Fibroblast of pulmonary artery (primary cell): ENCODE measurements at regions not wholly inside any gene's neighbourhood (a gene's known extent, or its start where the extent isn't known, plus 50 kb on each side); places are given as distances from the start of the nearest gene placed in this dataset.
"Not testable (repeated sequence)": the region's sequence is repeated elsewhere in the genome, so short reads cannot be mapped to it uniquely, and the experiment has no call there.

ENCODE experiments used
- DNase-seq: peaks from one replicate; pipeline ENCODE4 v3.0.0-alpha.2; 2010; ENCODE audit warnings: low read depth
- H3K4me3 ChIP-seq: replicated peaks from 2 replicates; pipeline ENCODE4 v1.5.1; 2011; ENCODE audit warnings: low read depth, mild to moderate bottlenecking, control low read depth, low read length, moderate library complexity
- TF ChIP-seq, protein P1 (sequence below): IDR thresholded peaks from 2 replicates; pipeline ENCODE4 v1.5.1; 2011; ENCODE audit warnings: mild to moderate bottlenecking, control low read depth, low read length, inconsistent platforms; ENCODE audit errors: missing control alignments

DNA sequence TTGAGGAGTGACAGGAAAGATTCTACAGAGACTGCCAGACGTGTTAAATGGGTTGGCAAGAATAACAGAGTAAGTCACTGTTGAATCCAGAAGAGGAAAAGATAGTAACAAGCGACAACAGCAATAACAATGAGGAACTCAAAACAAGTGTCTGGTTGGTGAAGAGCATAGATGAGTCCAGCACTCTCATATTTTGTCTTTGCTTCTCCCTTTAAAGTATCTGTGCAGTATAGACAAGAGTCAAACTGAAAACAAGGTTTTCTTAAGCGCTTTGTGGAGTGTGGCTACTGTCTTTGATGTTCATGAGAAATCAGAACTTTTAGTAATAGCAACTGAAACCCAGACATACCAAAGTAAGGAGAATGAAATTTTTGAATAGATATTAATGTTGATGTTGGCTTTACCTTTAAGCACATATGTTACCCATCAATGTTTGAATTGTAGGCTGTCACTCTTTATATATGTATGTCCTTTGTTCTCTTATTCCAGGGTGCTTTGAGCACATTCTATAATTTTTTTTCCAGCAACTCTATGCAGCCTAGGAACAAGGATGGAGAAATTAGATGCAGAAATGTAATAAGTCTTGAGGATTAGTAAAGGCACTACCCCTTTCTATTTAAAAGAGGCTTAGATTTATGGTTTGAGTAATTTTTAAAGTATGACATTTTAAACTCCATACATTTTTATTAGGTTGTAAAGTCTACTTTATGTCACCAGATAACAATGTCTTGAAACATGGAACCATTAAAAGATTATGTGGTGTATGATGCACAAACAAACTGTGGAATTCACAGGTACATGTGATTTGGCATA lies 185.5 kb downstream of the NFKBIZ start:
- TF ChIP-seq, protein P1, sequence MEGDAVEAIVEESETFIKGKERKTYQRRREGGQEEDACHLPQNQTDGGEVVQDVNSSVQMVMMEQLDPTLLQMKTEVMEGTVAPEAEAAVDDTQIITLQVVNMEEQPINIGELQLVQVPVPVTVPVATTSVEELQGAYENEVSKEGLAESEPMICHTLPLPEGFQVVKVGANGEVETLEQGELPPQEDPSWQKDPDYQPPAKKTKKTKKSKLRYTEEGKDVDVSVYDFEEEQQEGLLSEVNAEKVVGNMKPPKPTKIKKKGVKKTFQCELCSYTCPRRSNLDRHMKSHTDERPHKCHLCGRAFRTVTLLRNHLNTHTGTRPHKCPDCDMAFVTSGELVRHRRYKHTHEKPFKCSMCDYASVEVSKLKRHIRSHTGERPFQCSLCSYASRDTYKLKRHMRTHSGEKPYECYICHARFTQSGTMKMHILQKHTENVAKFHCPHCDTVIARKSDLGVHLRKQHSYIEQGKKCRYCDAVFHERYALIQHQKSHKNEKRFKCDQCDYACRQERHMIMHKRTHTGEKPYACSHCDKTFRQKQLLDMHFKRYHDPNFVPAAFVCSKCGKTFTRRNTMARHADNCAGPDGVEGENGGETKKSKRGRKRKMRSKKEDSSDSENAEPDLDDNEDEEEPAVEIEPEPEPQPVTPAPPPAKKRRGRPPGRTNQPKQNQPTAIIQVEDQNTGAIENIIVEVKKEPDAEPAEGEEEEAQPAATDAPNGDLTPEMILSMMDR = no peak
- DNase-seq = no peak

DNA sequence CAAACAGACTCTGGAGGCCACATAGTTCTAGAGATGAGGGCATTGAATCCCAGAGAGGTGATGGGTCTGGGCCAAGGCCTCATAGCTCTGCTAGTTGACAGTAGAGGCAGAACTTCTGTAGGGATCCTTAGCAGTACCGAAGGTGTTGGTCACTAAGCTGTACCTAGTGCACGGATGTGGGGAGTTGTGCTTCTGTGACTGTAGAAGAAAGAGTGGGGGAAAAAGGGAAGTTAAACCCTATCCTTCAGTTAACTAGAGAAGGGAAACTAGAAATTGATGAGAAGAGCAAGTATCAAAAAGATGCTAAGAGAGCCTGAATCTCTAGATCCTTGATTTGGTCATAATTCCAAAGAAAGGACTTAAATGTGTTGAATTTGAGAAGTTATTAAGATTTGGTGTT lies 186.7 kb downstream of the NFKBIZ start:
- no peak for DNase-seq
- no peak overlapping the region for H3K4me3 ChIP-seq
- TF ChIP-seq, protein P1 = no peak

More for the DNA sequence above, 185.5 kb downstream of the NFKBIZ start:
- H3K4me3 ChIP-seq = no peak overlapping the region

DNA sequence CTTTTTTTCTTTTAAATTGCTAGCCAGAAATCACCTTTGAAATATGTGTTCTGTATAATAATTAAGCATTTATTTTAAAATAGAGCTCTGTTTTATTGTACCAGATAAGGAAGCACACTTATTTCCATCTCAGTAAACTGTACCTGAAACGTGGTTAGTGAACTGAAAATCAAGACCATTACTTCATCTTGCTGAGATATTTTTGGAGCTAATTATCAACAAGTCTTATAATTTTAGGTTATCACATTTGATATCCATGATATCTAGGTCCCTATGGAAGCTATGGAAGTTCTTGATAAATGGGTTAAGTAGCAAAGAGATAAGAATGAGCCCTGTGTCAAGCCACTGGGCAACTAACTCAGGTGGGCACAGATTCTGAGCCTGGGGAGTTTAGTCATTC lies 187.2 kb downstream of the NFKBIZ start:
- H3K4me3 ChIP-seq = no peak overlapping the region
- TF ChIP-seq, protein P1 = no peak
- no peak for DNase-seq

DNA sequence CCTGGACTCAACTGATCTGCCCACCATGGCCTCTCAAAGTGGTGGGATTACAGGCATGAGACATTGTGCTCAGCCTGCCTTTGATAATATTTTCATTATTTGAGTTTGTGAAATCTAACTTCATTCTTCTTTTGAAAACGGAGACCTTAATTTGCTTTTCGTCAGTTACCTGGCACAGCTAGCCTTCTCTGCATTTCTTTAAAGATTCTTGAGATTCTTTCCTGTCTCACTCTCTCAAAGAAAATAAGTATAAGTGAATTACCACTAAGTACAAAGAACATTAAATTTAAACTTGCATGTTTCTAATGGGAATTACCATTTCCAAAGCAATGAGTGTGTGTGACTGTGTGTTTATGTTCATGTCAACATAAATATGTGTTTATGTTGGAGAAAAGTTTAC lies 187.9 kb downstream of the NFKBIZ start:
- H3K4me3 ChIP-seq = no peak overlapping the region
- peak; percentile 22 for DNase-seq
- TF ChIP-seq, protein P1 = no peak

DNA sequence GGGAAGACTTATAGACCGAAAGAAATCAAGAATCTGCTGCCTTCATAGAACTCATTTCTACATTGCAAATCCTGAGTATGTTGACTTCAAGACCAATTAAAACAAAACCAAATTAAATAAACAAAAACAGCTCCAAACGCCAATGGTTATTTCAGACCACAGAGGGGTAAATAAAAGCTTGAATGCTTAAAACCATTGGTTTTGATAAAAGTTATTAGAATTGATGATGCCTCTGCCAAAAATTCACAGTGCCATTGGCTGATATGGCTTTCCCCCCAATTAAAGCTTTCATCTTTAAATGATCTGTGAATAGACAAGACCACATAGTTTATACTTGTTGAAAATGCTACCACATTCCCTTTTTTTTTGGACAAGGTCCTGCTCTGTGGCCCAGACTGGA lies 188.5 kb downstream of the NFKBIZ start:
- TF ChIP-seq, protein P1 = no peak
- DNase-seq = no peak
- H3K4me3 ChIP-seq = no peak overlapping the region

DNA sequence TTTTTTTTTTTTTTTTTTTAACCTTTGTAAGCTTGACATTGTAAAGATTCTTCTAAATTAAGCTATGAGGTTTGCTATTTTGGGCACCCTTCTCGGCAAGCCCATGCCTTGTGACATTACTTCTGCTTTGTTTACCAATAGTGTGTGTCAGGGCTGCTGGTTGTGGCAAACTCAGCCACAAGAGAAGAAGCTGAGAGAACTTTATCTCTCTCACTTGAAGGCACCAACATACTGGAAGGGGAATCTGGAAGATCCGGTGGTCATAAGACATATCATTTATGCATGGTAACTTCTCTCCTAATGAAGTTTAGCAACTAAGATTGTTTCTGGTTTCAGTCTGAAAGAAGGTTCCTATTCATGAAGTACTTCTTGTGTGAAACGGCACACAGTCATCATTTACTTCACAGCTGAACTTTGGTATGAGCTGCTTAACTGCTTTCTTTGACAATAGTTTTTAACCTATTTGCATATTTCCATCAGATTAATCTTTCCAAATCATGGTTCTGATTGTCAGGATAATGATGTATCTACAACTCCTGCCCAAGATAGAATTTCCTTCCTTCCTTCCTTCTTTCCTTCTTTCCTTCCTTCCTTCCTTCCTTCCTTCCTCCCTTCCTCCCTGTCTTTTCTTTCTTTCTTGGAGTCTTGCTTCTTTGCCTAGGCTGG lies 189.3 kb downstream of the NFKBIZ start:
- H3K4me3 ChIP-seq = no peak overlapping the region
- TF ChIP-seq, protein P1 = no peak
- DNase-seq = no peak

DNA sequence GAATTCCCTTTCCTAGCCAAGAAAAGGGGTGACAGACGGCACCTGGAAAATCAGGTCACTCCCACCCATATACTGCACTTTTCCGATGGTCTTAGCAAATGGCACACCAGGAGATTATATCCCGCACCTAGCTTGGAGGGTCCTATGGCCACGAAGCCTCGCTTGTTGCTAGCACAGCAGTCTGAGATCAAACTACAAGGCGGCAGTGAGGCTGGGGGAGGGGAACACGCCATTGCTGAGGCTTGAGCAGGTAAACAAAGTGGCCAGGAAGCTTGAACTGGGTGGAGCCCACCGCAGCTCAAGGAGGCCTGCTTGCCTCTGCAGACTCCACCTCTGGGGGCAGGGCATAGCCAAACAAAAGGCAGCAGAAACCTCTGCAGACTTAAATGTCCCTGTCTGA lies 190.8 kb downstream of the NFKBIZ start:
- not testable (repeated sequence) for DNase-seq, H3K4me3 ChIP-seq
